ENCODE measurements at regions not wholly inside any gene's neighbourhood (a gene's known extent, or its start where the extent isn't known, plus 50 kb on each side); places are given as distances from the start of the nearest gene placed in this dataset.

GRCh38 chr6:94131271-94131670, 711.9 kb upstream of the EPHA7 start:
- no peaks in the 10 kb centered on the region for H3K27me3 ChIP-seq
- intact Hi-C loops (cut with DNase I), result no loop called here

GRCh38 chr6:94130478-94130877, 711.1 kb upstream of the EPHA7 start:
- no peak for DNase-seq (ENCODE audit: extremely low spot score in 2 of 2)
- Histone ChIP-seq H3K27me3 (no peaks in the 10 kb centered on the region), H3K27ac (no peak overlapping the region), H3K4me1 (no peaks in the 10 kb centered on the region), H3K4me3 (no peak overlapping the region), H3K36me3 (no peaks in the 10 kb centered on the region), H3K9me3 (no peaks in the 10 kb centered on the region)
- TF ChIP-seq CTCF (IDR thresholded peaks at IDR 0.05) (no peak), POLR2AphosphoS5 (IDR thresholded peaks at IDR 0.05; ENCODE audit: insufficient read depth in 1 of 2, low read depth in 1 of 2) (no peak)
- intact Hi-C loops (cut with DNase I), result no loop called here

More at GRCh38 chr6:94131271-94131670, 711.9 kb upstream of the EPHA7 start:
- H3K9me3 ChIP-seq, result no peaks in the 10 kb centered on the region
- H3K36me3 ChIP-seq, result no peaks in the 10 kb centered on the region
- H3K4me3 ChIP-seq, result no peak overlapping the region
- no peak for DNase-seq (ENCODE audit: extremely low spot score in 2 of 2)
- TF ChIP-seq CTCF (IDR thresholded peaks at IDR 0.05) (no peak), POLR2A (IDR thresholded peaks at IDR 0.05) (no peak), POLR2AphosphoS5 (IDR thresholded peaks at IDR 0.05; ENCODE audit: insufficient read depth in 1 of 2, low read depth in 1 of 2) (no peak)
- no peak overlapping the region for H3K27ac ChIP-seq
- no peaks in the 10 kb centered on the region for H3K4me1 ChIP-seq

GRCh38 chr6:94129926-94130325, 710.6 kb upstream of the EPHA7 start:
- H3K4me3 ChIP-seq, result no peak overlapping the region
- H3K9me3 ChIP-seq, result no peaks in the 10 kb centered on the region
- H3K27ac ChIP-seq, result no peak overlapping the region
- H3K4me1 ChIP-seq, result no peaks in the 10 kb centered on the region
- no peaks in the 10 kb centered on the region for H3K27me3 ChIP-seq
- no peaks in the 10 kb centered on the region for H3K36me3 ChIP-seq
- TF ChIP-seq POLR2AphosphoS5 (IDR thresholded peaks at IDR 0.05; ENCODE audit: insufficient read depth in 1 of 2, low read depth in 1 of 2) (no peak), CTCF (IDR thresholded peaks at IDR 0.05) (no peak), POLR2A (IDR thresholded peaks at IDR 0.05) (no peak)
- intact Hi-C loops (cut with DNase I), result no loop called here
- no peak for DNase-seq (ENCODE audit: extremely low spot score in 2 of 2)

- no peaks in the 10 kb centered on the region for H3K4me1 ChIP-seq
- no peak for DNase-seq (ENCODE audit: extremely low spot score in 2 of 2)
- no peak overlapping the region for H3K4me3 ChIP-seq
- TF ChIP-seq POLR2AphosphoS5 (IDR thresholded peaks at IDR 0.05; ENCODE audit: insufficient read depth in 1 of 2, low read depth in 1 of 2) (no peak), POLR2A (IDR thresholded peaks at IDR 0.05) (no peak), CTCF (IDR thresholded peaks at IDR 0.05) (no peak)
- no peaks in the 10 kb centered on the region for H3K36me3 ChIP-seq
- no peak overlapping the region for H3K27ac ChIP-seq
- H3K9me3 ChIP-seq, result no peaks in the 10 kb centered on the region
- intact Hi-C loops (cut with DNase I), result no loop called here
- no peaks in the 10 kb centered on the region for H3K27me3 ChIP-seq
These were observed 708.4 kb upstream of the EPHA7 start for GRCh38 chr6:94127716-94128115.

- Histone ChIP-seq H3K4me1 (no peaks in the 10 kb centered on the region), H3K36me3 (no peaks in the 10 kb centered on the region), H3K27ac (no peak overlapping the region), H3K9me3 (no peaks in the 10 kb centered on the region), H3K27me3 (no peaks in the 10 kb centered on the region), H3K4me3 (no peak overlapping the region)
- TF ChIP-seq POLR2AphosphoS5 (IDR thresholded peaks at IDR 0.05; ENCODE audit: insufficient read depth in 1 of 2, low read depth in 1 of 2) (no peak), POLR2A (IDR thresholded peaks at IDR 0.05) (no peak), CTCF (IDR thresholded peaks at IDR 0.05) (no peak)
- no peak for DNase-seq (ENCODE audit: extremely low spot score in 2 of 2)
- intact Hi-C loops (cut with DNase I), result no loop called here
These were observed 705.0 kb upstream of the EPHA7 start for GRCh38 chr6:94124333-94124732.
